Retinal pigment epithelial cell (primary cell): ENCODE measurements at regions not wholly inside any gene's neighbourhood (a gene's known extent, or its start where the extent isn't known, plus 50 kb on each side); places are given as distances from the start of the nearest gene placed in this dataset.

Source experiments
- DNase-seq: peaks from one replicate; pipeline ENCODE4 v3.0.0-alpha.2; 2010; ENCODE audit warnings: low read depth
- H3K4me3 ChIP-seq: 2 replicates; pipeline ENCODE4 v1.5.1; 2011; ENCODE audit warnings: mild to moderate bottlenecking, low read length, control low read depth, moderate library complexity
- TF ChIP-seq, protein P1 (sequence below): conservative IDR thresholded peaks from 2 replicates; pipeline ENCODE4 v1.5.1; 2011; ENCODE audit warnings: low read depth, low read length, control low read depth, inconsistent platforms

DNA sequence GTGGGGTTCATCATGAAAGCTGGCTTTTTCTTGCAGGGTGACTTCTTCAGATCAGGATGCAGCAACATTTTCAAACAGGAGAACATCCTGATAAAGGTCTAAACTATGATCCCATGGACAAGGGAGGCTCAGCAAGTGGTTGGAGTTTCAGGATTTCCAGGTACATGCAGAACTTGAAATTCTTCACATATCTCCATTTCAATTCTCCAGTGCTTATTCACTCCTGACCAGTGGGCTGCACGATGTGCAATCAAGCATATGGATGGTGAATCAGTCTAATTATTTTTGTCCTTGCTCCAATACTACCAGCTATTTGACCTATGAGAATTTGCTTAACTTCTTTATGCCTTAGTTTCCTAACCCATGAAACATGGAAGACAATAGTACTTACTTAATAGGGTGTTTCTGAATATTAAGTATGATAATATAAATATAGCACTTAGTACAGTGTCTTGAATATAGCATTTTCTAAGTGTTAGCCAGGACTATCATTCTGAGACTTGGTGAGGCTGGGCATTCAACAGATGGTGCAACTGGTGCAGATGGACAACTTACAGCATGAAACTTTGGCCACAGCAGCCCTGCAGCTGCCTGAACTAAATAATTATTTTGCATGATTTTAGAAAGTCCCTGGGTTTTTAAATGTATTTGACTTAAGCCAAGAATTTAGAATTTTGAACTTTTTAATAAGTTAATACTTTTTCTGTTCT lies 92.4 kb downstream of the HPGD start:
- DNase-seq, result peak; percentile 32
- TF ChIP-seq, protein P1, sequence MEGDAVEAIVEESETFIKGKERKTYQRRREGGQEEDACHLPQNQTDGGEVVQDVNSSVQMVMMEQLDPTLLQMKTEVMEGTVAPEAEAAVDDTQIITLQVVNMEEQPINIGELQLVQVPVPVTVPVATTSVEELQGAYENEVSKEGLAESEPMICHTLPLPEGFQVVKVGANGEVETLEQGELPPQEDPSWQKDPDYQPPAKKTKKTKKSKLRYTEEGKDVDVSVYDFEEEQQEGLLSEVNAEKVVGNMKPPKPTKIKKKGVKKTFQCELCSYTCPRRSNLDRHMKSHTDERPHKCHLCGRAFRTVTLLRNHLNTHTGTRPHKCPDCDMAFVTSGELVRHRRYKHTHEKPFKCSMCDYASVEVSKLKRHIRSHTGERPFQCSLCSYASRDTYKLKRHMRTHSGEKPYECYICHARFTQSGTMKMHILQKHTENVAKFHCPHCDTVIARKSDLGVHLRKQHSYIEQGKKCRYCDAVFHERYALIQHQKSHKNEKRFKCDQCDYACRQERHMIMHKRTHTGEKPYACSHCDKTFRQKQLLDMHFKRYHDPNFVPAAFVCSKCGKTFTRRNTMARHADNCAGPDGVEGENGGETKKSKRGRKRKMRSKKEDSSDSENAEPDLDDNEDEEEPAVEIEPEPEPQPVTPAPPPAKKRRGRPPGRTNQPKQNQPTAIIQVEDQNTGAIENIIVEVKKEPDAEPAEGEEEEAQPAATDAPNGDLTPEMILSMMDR, result no peak
- no peak overlapping the region for H3K4me3 ChIP-seq

DNA sequence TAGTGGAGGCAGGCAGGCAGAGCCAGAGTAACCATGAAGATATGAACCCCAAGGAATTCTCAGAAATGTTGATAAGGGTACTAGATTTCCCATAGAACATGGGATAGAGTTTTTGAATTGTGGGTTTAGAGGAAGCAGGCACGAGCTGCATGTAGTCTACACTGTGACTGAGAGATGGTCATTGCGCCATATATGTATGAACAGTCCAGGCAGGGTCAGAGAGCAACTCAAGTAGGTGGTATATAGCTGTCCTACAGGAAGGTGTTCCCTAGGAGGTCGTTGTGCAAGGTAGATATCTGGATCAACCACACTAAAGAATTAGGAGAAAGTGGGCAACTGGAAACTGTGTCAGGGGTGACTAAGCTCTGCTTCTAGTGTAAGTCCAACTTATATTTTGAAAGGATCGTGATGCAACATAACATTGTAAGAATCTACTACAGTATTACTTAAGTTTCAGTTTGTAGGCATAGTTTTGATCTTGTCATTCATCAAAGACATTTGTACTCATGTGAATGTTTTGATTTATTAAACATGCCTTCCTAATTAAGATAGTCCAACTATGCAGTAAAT lies 94.6 kb downstream of the HPGD start:
- H3K4me3 ChIP-seq, result no peak overlapping the region
- TF ChIP-seq, protein P1, result no peak
- DNase-seq, result no peak

GRCh38 chr4:174425669-174426068 lies 96.6 kb downstream of the HPGD start:
- no peak for DNase-seq
- TF ChIP-seq, protein P1, result no peak
- H3K4me3 ChIP-seq, result no peak overlapping the region

GRCh38 chr4:174423257-174423944 lies 98.9 kb downstream of the HPGD start:
- TF ChIP-seq, protein P1, result no peak
- DNase-seq, result peak; percentile 94
- no peak overlapping the region for H3K4me3 ChIP-seq

- H3K4me3 ChIP-seq, result no peak overlapping the region
- DNase-seq, result no peak
- TF ChIP-seq, protein P1, result no peak
Measured at GRCh38 chr4:174422893-174423256, 99.4 kb downstream of the HPGD start.

- no peak for DNase-seq
- TF ChIP-seq, protein P1, result no peak
- H3K4me3 ChIP-seq, result no peak overlapping the region
Measured at GRCh38 chr4:174420316-174420715, 102.0 kb downstream of the HPGD start.
